K562 (cell line): ENCODE measurements at regions not wholly inside any gene's neighbourhood (a gene's known extent, or its start where the extent isn't known, plus 50 kb on each side); places are given as distances from the start of the nearest gene placed in this dataset.

ENCODE experiments used
- ATAC-seq: fragments of 200-7000 bp; cut with Tn5 transposase; 3 replicates; pipeline ENCODE4 v1.9.1; 2020; ENCODE audit warnings: moderate library complexity
- BruUV-seq: library from RNA; stranded (reverse); fragments of 400-500 nt; replicated peaks from 2 replicates; lab custom pipeline; 2021; lab: Mats Ljungman, UMichigan
- CTCF ChIA-PET: fragments of 300-600 bp; formaldehyde crosslinking; extraction: SDS; loops from one replicate; lab custom pipeline; 2021; ENCODE audit warnings: low intra/inter-chr PET ratio; lab: Yijun Ruan, JAX
- POLR2A ChIA-PET: fragments of 300-600, 350-650 bp; sonication (Branson Sonifier 250); formaldehyde crosslinking; extraction: SDS; loops from one replicate; lab custom pipeline; 2021; ENCODE audit warnings: antibody characterized with exemption, inconsistent platforms; lab: Yijun Ruan, JAX
- DNase-seq, 4 experiments: peaks; one replicate each; pipeline versions ENCODE4 v3.0.0 to v3.0.0-alpha.2; 2011 to 2018; ENCODE audit warnings: low spot score in 3 of 4, mixed read lengths in 3 of 4; ENCODE audit errors: extremely low read depth in 1 of 4
- FAIRE-seq: peaks from 2 replicates; lab custom pipeline; 2011; peaks lifted over from hg19 to GRCh38; lab: Jason Lieb, UNC
- H2AFZ ChIP-seq: 2 replicates; pipeline ENCODE4 v1.6.0; 2011; ENCODE audit warnings: low read depth, low read length, control low read depth, inconsistent platforms
- H3K27ac ChIP-seq: fragments of 200-600 bp; 3 replicates; pipeline ENCODE4 v1.8.0; 2011; ENCODE audit warnings: low read depth, mild to moderate bottlenecking, control low read depth, inconsistent platforms, low read length, moderate library complexity, mixed read lengths; ENCODE audit errors: extremely low read depth
- H3K27me3 ChIP-seq, 2 experiments: fragments of 300-600 bp in 1 of 2; 2 replicates in 1 of 2; 3 replicates in 1 of 2; pipeline versions ENCODE4 v1.6.0 to v1.8.0; 2011; ENCODE audit warnings: inconsistent platforms in 2 of 2, low read length in 2 of 2, mild to moderate bottlenecking in 1 of 2, mixed read lengths in 1 of 2, moderate library complexity in 1 of 2; ENCODE audit not compliant: control insufficient read depth in 2 of 2, insufficient read depth in 2 of 2
- H3K36me3 ChIP-seq: fragments of 300-600 bp; 3 replicates; pipeline ENCODE4 v1.8.0; 2011; ENCODE audit warnings: mild to moderate bottlenecking, low read length, inconsistent platforms; ENCODE audit not compliant: control insufficient read depth, insufficient read depth
- H3K4me1 ChIP-seq, 2 experiments: fragments of 200-600 bp in 1 of 2; replicated peaks in 1 of 2; 2 replicates in 1 of 2; 3 replicates in 1 of 2; pipeline versions ENCODE4 v1.5.1 to v1.8.0; 2011; ENCODE audit warnings: inconsistent platforms in 2 of 2, low read length in 2 of 2, mild to moderate bottlenecking in 1 of 2, mixed read lengths in 1 of 2, moderate library complexity in 1 of 2; ENCODE audit not compliant: control insufficient read depth in 2 of 2, insufficient read depth in 2 of 2
- H3K4me2 ChIP-seq: 2 replicates; pipeline ENCODE4 v1.6.1; 2011; ENCODE audit warnings: low read length, control low read depth, inconsistent platforms, mixed read lengths; ENCODE audit not compliant: insufficient read depth
- H3K4me3 ChIP-seq: fragments of 200-600 bp; sonication (generic), shearing (Covaris generic); 2 replicates; pipeline ENCODE4 v1.5.1; 2016; ENCODE audit warnings: control low read depth, inconsistent platforms
- H3K79me2 ChIP-seq: fragments of 200-600 bp; 3 replicates; pipeline ENCODE4 v1.8.0; 2011; ENCODE audit warnings: low read length, inconsistent platforms; ENCODE audit not compliant: control insufficient read depth, insufficient read depth
- H3K9ac ChIP-seq, 2 experiments: 2 replicates each; pipeline versions ENCODE4 v1.6.0 to v1.6.1; 2011; ENCODE audit warnings: low read depth in 2 of 2, low read length in 2 of 2, control low read depth in 1 of 2, inconsistent platforms in 1 of 2, mild to moderate bottlenecking in 1 of 2, mixed read lengths in 1 of 2; ENCODE audit not compliant: insufficient read depth in 1 of 2
- H3K9me1 ChIP-seq: one replicate; pipeline ENCODE4 v1.6.0; 2011; ENCODE audit warnings: inconsistent platforms, mild to moderate bottlenecking, low read length, moderate library complexity; ENCODE audit not compliant: control insufficient read depth, insufficient read depth
- H3K9me3 ChIP-seq: replicated peaks from 2 replicates; pipeline ENCODE4 v1.5.1; 2011; ENCODE audit warnings: low read depth, low read length, inconsistent platforms; ENCODE audit not compliant: control insufficient read depth, insufficient read depth
- H4K20me1 ChIP-seq: replicated peaks from 2 replicates; pipeline ENCODE4 v1.6.1; 2011; ENCODE audit warnings: low read length, inconsistent platforms, mixed read lengths; ENCODE audit not compliant: control insufficient read depth, insufficient read depth
- ARNT ChIP-seq, 2 experiments: fragments of 450-650 bp; IDR thresholded peaks; 2 replicates each; pipeline ENCODE4 v1.6.1; 2016; ENCODE audit warnings: mild to moderate bottlenecking in 1 of 2
- BMI1 ChIP-seq: fragments of 150-350 bp; IDR thresholded peaks from 2 replicates; pipeline ENCODE4 v1.6.1; 2014; ENCODE audit warnings: low read length
- BRD4 ChIP-seq: fragments of 200-600 bp; sonication (generic); IDR thresholded peaks from 2 replicates; pipeline ENCODE4 v1.6.1; 2017; ENCODE audit warnings: inconsistent platforms
- CBX8 ChIP-seq: fragments of 200-600 bp; sonication (generic); IDR thresholded peaks from 2 replicates; pipeline ENCODE4 v1.6.1; 2012; ENCODE audit warnings: borderline replicate concordance, mixed run types, low read depth, mild to moderate bottlenecking, moderate library complexity, mixed read lengths, low read length, control low read depth, inconsistent platforms; ENCODE audit not compliant: poor library complexity, severe bottlenecking; ENCODE audit errors: extremely low read depth
- ELF2 ChIP-seq: fragments of 250-450 bp; sonication (Bioruptor Pico); IDR thresholded peaks from 2 replicates; pipeline ENCODE4 v1.5.0; 2021; ENCODE audit warnings: mild to moderate bottlenecking
- FOSL1 ChIP-seq: fragments of 200-800 bp; sonication (Bioruptor generic); conservative IDR thresholded peaks from 2 replicates; pipeline ENCODE4 v1.6.1; 2016; ENCODE audit warnings: missing genetic modification characterization, missing compliant biosample characterization
- JUN ChIP-seq, 2 experiments: sonication (generic) in 1 of 2; formaldehyde crosslinking in 1 of 2; IDR thresholded peaks; 2 replicates each; pipeline versions ENCODE4 v1.6.1 to v1.8.0; 2012 to 2022; ENCODE audit warnings: borderline replicate concordance in 2 of 2, mild to moderate bottlenecking in 2 of 2, improper control_type of control experiment in 1 of 2, low read depth in 1 of 2, low read length in 1 of 2, missing genetic modification reagents in 1 of 2
- RBM15 ChIP-seq: fragments of 200-400 bp; formaldehyde crosslinking; IDR thresholded peaks from 2 replicates; pipeline ENCODE4 v1.6.1; 2018; ENCODE audit warnings: mild to moderate bottlenecking, low read length, moderate library complexity; ENCODE audit not compliant: insufficient read depth
- SRSF7 ChIP-seq: fragments of 200-400 bp; formaldehyde crosslinking; optimal IDR thresholded peaks from 2 replicates; pipeline ENCODE3; 2017; ENCODE audit warnings: mild to moderate bottlenecking, low read depth, low read length
- ZFP30 ChIP-seq: fragments of 250-450 bp; sonication (Bioruptor Pico); IDR thresholded peaks from 2 replicates; pipeline ENCODE4 v1.8.0; 2022; ENCODE audit warnings: moderate library complexity, mild to moderate bottlenecking, inconsistent platforms, borderline replicate concordance
- ZNF764 ChIP-seq: fragments of 250-450 bp; sonication (Bioruptor Pico); IDR thresholded peaks from 2 replicates; pipeline ENCODE4 v1.4.0; 2020; ENCODE audit warnings: low read depth, mild to moderate bottlenecking, moderate library complexity
- ZNF780A ChIP-seq: fragments of 250-450 bp; sonication (Bioruptor Pico); IDR thresholded peaks from 2 replicates; pipeline ENCODE4 v1.5.0; 2021; ENCODE audit warnings: mild to moderate bottlenecking
- WGBS: fragments of 100-300 bp; shearing (Covaris generic); methylation state at CpG from one replicate; pipeline ENCODE4 v1.1.6; 2016; ENCODE audit warnings: low coverage, mixed read lengths; ENCODE audit not compliant: insufficient coverage; ENCODE audit errors: missing lambda C conversion rate; 5-methylcytosine and 5-hydroxymethylcytosine counted together
- in situ Hi-C: fragments of 300-500 bp; cut with MboI; formaldehyde crosslinking; loops from 4 replicates; pipeline ENCODE4 v1.15.0; 2018; ENCODE audit warnings: inconsistent platforms, mixed read lengths
- intact Hi-C: fragments of 100-400 bp; cut with micrococcal nuclease; formaldehyde crosslinking; loops from 2 replicates; pipeline ENCODE4 v1.14.2; 2022
- TF ChIP-seq, protein P1 (sequence below): sonication (generic); formaldehyde crosslinking; IDR thresholded peaks from 2 replicates; pipeline ENCODE4 v1.8.1; 2023; ENCODE audit warnings: mild to moderate bottlenecking, missing genetic modification reagents
- TF ChIP-seq, protein P2 (sequence below): sonication (generic); formaldehyde crosslinking; IDR thresholded peaks from 2 replicates; pipeline ENCODE4 v1.8.1; 2023; ENCODE audit warnings: mild to moderate bottlenecking, missing genetic modification reagents, moderate library complexity

DNA sequence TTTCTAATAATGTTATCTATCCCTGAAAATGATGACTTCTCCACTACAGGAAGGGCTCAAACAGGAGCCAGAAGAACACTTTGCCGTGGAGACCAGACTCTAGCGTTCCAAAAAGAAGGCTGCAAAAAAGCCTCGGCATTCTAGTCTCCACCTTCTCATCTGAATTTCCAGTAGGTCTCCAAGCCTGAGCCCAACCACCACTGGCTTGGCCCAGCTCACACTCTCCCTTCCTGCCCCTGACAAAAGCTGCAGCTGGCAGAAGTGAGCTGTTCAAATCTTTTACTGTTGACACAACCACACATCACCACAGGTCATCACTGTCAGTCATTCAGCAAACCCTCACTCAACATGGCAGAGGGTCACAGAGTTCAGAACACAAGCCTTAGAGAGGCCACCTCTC lies 69.3 kb downstream of the CAMK2N1 start:
- FAIRE-seq: no peak
- Histone ChIP-seq H3K27ac (no peak overlapping the region), H3K4me1 (no peaks in the 10 kb centered on the region), H3K36me3 (no peaks in the 10 kb centered on the region), H3K4me3 (no peak overlapping the region), H4K20me1 (0 out of 2 replicates have a peak, but pooled peaks cover 4% of the 10 kb centered on the region), H3K9ac (no peak overlapping the region), H3K79me2 (no peaks in the 10 kb centered on the region), H2AFZ (no peak overlapping the region), H3K4me2 (no peak overlapping the region), H3K9me1 (peaks cover 2% of the 10 kb centered on the region), H3K9me3 (no peaks in the 10 kb centered on the region), H3K27me3 (peaks cover 0 to 12% of the 10 kb centered on the region in 2 experiments; a peak in 2 of 5 replicates)
- intact Hi-C loops (no loop called here), in situ Hi-C loops (no loop called here)
- no peak for DNase-seq
- ChIA-PET POLR2A (no interaction called here), CTCF (no interaction called here)
- BruUV-seq: no TSS peak
- ATAC-seq: no peak
- TF ChIP-seq BRD4 (no peak), ELF2 (CRISPR knock-in tag) (no peak), JUN (IDR thresholded peaks at IDR 0.05; ENCODE audit: borderline replicate concordance, low read depth, low read length) (no peak), JUN (CRISPR knock-in tag; IDR thresholded peaks at IDR 0.05; ENCODE audit: borderline replicate concordance) (no peak), BMI1 (no peak), SRSF7 (no peak), ZFP30 (CRISPR knock-in tag) (no peak), ZNF780A (CRISPR knock-in tag) (no peak), ARNT (IDR thresholded peaks at IDR 0.05) (no peak), CBX8 (no peak), FOSL1 (tag) (no peak), RBM15 (no peak), ZNF764 (CRISPR knock-in tag) (no peak)
- TF ChIP-seq, protein P1, sequence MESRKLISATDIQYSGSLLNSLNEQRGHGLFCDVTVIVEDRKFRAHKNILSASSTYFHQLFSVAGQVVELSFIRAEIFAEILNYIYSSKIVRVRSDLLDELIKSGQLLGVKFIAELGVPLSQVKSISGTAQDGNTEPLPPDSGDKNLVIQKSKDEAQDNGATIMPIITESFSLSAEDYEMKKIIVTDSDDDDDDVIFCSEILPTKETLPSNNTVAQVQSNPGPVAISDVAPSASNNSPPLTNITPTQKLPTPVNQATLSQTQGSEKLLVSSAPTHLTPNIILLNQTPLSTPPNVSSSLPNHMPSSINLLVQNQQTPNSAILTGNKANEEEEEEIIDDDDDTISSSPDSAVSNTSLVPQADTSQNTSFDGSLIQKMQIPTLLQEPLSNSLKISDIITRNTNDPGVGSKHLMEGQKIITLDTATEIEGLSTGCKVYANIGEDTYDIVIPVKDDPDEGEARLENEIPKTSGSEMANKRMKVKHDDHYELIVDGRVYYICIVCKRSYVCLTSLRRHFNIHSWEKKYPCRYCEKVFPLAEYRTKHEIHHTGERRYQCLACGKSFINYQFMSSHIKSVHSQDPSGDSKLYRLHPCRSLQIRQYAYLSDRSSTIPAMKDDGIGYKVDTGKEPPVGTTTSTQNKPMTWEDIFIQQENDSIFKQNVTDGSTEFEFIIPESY (CRISPR knock-in tag): no peak
- TF ChIP-seq, protein P2, sequence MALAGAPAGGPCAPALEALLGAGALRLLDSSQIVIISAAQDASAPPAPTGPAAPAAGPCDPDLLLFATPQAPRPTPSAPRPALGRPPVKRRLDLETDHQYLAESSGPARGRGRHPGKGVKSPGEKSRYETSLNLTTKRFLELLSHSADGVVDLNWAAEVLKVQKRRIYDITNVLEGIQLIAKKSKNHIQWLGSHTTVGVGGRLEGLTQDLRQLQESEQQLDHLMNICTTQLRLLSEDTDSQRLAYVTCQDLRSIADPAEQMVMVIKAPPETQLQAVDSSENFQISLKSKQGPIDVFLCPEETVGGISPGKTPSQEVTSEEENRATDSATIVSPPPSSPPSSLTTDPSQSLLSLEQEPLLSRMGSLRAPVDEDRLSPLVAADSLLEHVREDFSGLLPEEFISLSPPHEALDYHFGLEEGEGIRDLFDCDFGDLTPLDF (CRISPR knock-in tag): no peak
- WGBS: 0% methylated on average over 3 of the region's 3 CpGs
